Skeletal muscle tissue (tissue), 3 donors: ENCODE measurements at regions not wholly inside any gene's neighbourhood (a gene's known extent, or its start where the extent isn't known, plus 50 kb on each side); places are given as distances from the start of the nearest gene placed in this dataset.
A peak's percentile ranks its signal among the peaks of the same experiment; 100 is the strongest.

Experiments
- H3K27ac ChIP-seq: one replicate; pipeline ENCODE4 v1.7.0; 2013; ENCODE audit warnings: mild to moderate bottlenecking, low read depth, low read length, inconsistent platforms
- H3K27me3 ChIP-seq, 3 donors: one replicate each; pipeline ENCODE4 v1.7.0; 2013; ENCODE audit warnings: low read length in 3 of 3; ENCODE audit not compliant: control insufficient read depth in 3 of 3, insufficient read depth in 3 of 3
- H3K36me3 ChIP-seq, 3 donors: one replicate each; pipeline ENCODE4 v1.7.0; 2013; ENCODE audit warnings: low read length in 3 of 3; ENCODE audit not compliant: control insufficient read depth in 3 of 3, insufficient read depth in 3 of 3
- H3K4me1 ChIP-seq, 3 donors: one replicate each; pipeline ENCODE4 v1.7.0; 2013; ENCODE audit warnings: low read length in 3 of 3, mild to moderate bottlenecking in 3 of 3; ENCODE audit not compliant: control insufficient read depth in 3 of 3, insufficient read depth in 3 of 3
- H3K4me3 ChIP-seq, 3 donors: one replicate each; pipeline ENCODE4 v1.7.0; 2013; ENCODE audit warnings: low read length in 3 of 3
- H3K9ac ChIP-seq, 3 donors: one replicate each; pipeline ENCODE4 v1.7.0; 2013; ENCODE audit warnings: low read length in 3 of 3, mild to moderate bottlenecking in 3 of 3, moderate library complexity in 2 of 3, low read depth in 1 of 3
- H3K9me3 ChIP-seq, 3 donors: one replicate each; pipeline ENCODE4 v1.7.0; 2013; ENCODE audit warnings: low read length in 3 of 3; ENCODE audit not compliant: control insufficient read depth in 3 of 3
- donor health status: Osteomylitis.

DNA sequence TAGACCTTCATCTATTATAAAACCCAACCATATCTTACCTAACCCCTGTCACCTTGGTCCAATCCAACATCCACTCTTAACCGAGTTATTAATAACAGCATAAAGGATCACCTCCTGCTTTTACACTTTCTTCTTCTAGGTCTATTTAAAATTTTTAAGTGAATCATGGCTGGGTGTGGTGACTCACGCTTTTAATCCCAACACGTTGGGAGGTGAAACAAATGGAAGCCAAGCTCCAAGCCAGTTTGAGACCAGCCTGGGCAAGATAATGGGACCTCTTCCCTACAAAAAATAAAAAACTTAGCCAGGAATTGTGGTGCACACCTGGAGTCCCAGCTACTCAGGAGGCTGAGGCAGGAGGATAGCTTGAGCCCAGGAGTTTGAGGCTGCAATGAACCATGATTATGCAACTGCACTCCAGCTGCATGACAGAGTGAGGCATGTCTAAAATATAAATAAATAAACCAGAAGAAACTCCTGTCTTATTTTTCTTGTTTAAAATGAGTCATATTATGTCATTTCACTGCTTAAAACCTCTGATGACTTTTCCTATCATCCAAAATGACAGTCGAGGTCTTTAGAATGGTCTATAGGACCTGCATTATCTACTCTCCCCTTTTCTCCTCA is 188.4 kb downstream of the GASK1B start:
- Histone ChIP-seq H3K4me1 (no peaks in the 10 kb centered on the region), H3K4me3 (no peak overlapping the region), H3K27me3 (no peaks in the 10 kb centered on the region), H3K36me3 (no peaks in the 10 kb centered on the region), H3K9me3 (no peaks in the 10 kb centered on the region), H3K27ac (no peak overlapping the region), H3K9ac (no peak overlapping the region)

DNA sequence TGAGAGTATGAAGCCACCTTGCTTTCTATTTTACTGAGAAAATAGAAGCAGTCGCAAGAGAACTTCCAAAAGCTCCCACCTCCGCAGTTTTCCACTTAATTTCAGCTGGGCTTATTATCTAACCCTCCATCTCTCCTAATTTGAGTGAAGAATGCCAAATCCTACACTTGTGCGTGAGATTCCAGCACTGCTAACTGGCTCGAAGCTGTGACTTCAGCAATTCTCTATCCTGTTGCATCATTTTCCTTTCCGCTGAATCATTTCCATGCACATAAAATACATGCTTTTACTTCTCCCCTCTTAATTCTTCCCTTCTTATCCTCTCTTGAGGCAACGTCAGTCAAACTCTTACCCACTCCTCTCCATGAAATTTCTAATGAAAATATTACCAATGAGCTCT is 189.5 kb downstream of the GASK1B start:
- H3K4me3 ChIP-seq: no peak overlapping the region
- H3K27ac ChIP-seq: no peak overlapping the region
- H3K27me3 ChIP-seq: no peaks in the 10 kb centered on the region
- no peaks in the 10 kb centered on the region for H3K9me3 ChIP-seq
- no peak overlapping the region for H3K9ac ChIP-seq
- no peaks in the 10 kb centered on the region for H3K36me3 ChIP-seq
- peaks cover 0 to 4% (median 0%) of the 10 kb centered on the region in 3 donors for H3K4me1 ChIP-seq

DNA sequence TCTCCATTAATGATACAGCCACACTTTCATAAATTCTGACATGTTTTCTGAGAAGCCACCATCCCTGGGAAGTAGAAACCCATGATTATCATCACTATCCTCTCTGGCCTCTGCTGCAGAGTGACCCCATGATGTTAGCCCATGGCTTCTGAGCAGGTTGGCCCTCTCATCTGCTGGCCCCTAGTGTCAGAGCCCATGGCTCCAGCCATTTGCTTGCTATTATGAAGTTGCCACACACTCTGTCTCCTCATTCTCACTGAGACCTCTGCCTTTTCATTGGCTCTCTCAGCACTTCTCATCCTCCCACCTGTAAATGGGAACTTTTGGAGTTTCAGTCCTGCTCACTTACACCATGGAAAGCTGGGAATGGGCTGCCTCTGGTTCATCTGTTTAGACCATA is 192.7 kb downstream of the GASK1B start:
- no peak overlapping the region for H3K9ac ChIP-seq
- H3K4me3 ChIP-seq: no peak overlapping the region
- peaks cover 0 to 4% (median 0%) of the 10 kb centered on the region in 3 donors for H3K4me1 ChIP-seq
- no peak overlapping the region for H3K27ac ChIP-seq
- H3K9me3 ChIP-seq: no peaks in the 10 kb centered on the region
- no peaks in the 10 kb centered on the region for H3K36me3 ChIP-seq
- no peaks in the 10 kb centered on the region for H3K27me3 ChIP-seq

DNA sequence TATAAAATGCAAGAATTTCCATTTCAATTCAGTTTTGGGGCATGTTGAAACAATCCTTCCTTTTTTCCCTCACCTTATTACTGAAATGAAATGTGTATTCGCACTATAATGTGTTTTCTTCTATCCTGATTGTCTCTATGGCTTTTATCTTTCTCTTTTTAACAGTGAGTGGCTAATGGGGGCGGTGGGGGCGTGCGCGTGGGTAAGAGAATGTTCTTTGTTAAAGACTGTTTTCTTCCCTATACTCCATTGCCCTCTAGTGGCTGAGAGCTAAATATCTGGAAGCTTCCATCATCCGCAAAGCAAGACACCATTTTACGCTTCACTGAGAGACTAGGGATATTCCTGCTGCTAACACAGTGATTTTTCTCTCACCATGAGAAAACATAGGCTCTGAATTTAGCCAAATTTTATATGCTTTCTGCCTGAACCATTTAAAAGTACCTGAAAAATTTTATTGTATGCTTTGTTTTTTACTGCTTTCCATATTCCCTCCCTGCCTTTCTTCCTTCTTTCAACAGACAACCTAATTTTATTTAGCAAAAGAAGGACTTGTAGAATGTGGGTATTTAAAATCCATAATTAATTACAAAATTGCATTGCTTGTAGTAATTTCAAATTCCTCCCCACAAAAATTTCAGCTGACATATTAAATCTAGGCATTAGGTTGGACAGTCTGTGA is 194.0 kb downstream of the GASK1B start:
- Histone ChIP-seq H3K4me1 (peaks cover 0 to 4% (median 0%) of the 10 kb centered on the region in 3 donors), H3K36me3 (no peaks in the 10 kb centered on the region), H3K9ac (no peak overlapping the region), H3K27me3 (no peaks in the 10 kb centered on the region), H3K27ac (no peak overlapping the region), H3K9me3 (no peaks in the 10 kb centered on the region), H3K4me3 (peak overlapping the region in 1 of 3 donors; percentile 54)

DNA sequence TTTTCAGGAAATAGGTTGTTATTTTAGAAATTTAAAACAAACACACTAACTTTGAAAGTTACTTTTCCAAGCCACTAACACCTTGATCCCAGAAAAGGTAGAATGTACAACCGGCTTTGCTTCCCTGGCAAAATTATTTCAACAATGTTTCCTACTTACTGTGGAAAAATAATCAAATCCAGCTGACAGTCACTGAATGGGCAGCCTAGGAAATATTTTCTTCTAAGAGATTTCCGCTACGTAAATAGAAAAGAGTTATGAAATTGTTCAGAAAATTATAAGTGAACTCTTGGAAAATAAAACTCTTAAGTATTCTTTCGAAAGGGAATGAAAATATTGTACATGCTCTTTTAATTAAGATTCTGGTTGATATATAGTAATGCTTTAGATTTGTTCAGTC is 195.7 kb downstream of the GASK1B start:
- no peaks in the 10 kb centered on the region for H3K36me3 ChIP-seq
- H3K4me3 ChIP-seq: no peak overlapping the region
- no peak overlapping the region for H3K27ac ChIP-seq
- no peaks in the 10 kb centered on the region for H3K9me3 ChIP-seq
- H3K4me1 ChIP-seq: peaks cover 0 to 4% (median 0%) of the 10 kb centered on the region in 3 donors
- no peak overlapping the region for H3K9ac ChIP-seq
- no peaks in the 10 kb centered on the region for H3K27me3 ChIP-seq

DNA sequence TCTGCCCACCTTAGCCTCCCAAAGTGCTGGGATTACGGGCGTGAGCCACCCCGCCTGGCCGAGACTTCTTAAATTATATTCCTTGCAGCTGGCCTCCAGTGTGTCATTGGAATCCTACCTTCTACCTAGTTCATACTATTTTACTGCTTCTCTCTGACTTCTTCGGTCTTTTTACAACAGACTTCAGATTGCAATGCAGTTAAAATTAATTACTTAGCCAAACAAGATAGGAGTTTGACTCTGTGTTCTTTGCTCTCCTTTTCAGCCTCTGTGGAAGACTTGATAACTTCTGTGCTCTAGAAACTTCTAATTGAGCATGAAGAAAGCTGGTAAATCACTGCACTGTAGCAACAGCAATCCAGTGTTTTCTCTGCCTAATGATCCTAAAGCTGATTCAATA is 199.5 kb downstream of the GASK1B start:
- no peak overlapping the region for H3K27ac ChIP-seq
- H3K9ac ChIP-seq: no peak overlapping the region
- no peak overlapping the region for H3K4me3 ChIP-seq
- peaks cover 0 to 4% (median 0%) of the 10 kb centered on the region in 3 donors for H3K9me3 ChIP-seq
- no peaks in the 10 kb centered on the region for H3K4me1 ChIP-seq
- H3K36me3 ChIP-seq: no peaks in the 10 kb centered on the region
- no peaks in the 10 kb centered on the region for H3K27me3 ChIP-seq

DNA sequence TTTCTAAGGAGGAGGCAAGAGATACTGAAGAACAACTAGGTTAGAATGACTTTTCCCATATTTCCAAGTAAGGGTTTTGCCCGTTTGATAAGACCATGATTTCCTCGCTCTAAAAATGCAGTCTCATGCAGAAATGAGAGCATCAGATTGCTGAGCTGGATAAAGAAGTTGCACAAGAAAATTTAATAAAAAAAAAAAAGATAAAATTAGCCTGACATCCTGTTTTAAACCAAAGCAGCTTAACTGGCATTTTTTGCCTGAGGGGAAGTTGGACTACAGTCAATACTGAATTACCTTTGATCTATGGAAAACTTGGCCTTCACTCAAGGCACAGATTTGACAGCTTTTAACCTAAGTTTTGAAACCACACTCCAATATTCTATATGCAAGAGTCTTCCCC is 208.4 kb downstream of the GASK1B start:
- Histone ChIP-seq H3K27me3 (no peaks in the 10 kb centered on the region), H3K9me3 (no peaks in the 10 kb centered on the region), H3K36me3 (no peaks in the 10 kb centered on the region), H3K27ac (no peak overlapping the region), H3K4me1 (no peaks in the 10 kb centered on the region), H3K4me3 (no peak overlapping the region), H3K9ac (no peak overlapping the region)

DNA sequence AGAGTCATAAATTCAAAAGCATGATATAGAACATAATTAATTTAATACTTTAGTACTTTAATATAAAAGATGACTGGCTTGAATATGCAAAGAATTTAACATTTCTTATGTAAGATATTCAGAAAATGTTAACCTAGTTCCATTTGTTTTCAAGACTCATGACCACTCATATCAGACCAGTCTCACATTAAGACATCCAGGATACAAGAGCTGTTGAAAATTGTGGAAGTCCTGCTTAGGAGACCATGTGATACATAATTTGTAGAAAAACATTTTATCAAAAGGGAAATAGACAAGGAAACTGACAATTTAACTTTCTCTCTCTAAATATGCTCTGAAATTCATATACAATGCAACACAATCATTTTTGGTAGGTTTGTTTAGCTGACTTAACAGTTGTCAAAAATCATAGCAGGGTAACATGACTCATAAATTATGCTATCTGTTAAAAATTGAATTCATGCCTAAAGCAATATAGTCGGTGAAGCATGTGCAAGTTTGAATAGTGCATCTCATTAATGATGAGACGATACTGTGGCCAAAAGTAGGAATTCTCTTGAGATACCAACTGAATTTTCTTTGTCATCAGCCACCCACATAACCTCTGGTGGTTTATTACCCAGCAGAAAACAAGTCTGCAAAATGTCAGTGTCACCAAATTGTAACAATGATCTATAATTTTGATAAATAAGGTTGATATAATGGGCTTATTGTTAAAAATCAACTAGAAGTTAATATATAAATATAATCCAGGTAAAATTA is 211.4 kb downstream of the GASK1B start:
- Histone ChIP-seq H3K36me3 (no peaks in the 10 kb centered on the region), H3K27ac (no peak overlapping the region), H3K9ac (no peak overlapping the region), H3K9me3 (no peaks in the 10 kb centered on the region), H3K4me1 (no peaks in the 10 kb centered on the region), H3K27me3 (no peaks in the 10 kb centered on the region), H3K4me3 (no peak overlapping the region)

DNA sequence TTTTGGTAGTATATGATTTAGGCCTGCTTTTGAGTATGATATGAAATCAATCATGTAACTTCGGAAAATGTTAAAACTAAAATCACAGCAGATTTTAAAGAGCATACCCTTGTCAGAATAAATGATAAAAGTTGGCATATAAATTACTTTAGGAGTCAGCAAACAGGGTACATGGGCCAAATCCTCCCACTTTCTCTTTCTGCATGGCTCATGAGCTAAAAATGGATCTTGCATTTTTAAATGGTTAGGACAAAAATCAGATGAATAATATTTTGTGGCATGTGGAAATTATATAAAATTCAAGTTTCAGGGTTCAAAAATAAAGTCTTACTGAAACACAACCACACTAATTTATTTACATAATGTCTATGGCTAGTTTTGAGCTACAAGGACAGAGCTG is 214.9 kb downstream of the GASK1B start:
- Histone ChIP-seq H3K4me1 (no peaks in the 10 kb centered on the region), H3K4me3 (no peak overlapping the region)

DNA sequence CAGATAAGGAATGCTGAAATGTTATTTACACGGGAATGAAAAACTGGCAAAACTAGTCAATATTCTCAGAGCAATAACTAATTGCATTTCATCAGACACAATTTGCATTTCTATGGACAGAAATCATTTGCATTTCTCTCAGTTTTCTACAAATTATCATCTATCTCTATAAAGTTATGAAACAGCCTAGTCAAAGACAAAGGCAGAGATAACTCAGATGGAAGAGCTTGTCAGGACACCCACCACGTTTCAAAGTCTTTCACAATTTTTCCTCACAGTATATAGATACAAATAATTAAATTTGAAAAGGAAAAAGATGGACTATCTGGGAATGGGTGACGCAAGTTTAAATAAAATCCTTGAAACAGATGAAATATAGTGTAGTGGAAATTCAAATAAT is 230.8 kb downstream of the GASK1B start:
- Histone ChIP-seq H3K4me3 (no peak overlapping the region), H3K9me3 (no peaks in the 10 kb centered on the region), H3K9ac (no peak overlapping the region), H3K27me3 (no peaks in the 10 kb centered on the region), H3K4me1 (no peaks in the 10 kb centered on the region), H3K36me3 (no peaks in the 10 kb centered on the region), H3K27ac (no peak overlapping the region)

More for the DNA sequence above, 214.9 kb downstream of the GASK1B start:
- no peaks in the 10 kb centered on the region for H3K9me3 ChIP-seq
- no peak overlapping the region for H3K27ac ChIP-seq
- H3K36me3 ChIP-seq: no peaks in the 10 kb centered on the region
- H3K27me3 ChIP-seq: no peaks in the 10 kb centered on the region
- no peak overlapping the region for H3K9ac ChIP-seq
